ENCODE measurements at regions not wholly inside any gene's neighbourhood (a gene's known extent, or its start where the extent isn't known, plus 50 kb on each side); places are given as distances from the start of the nearest gene placed in this dataset.

GRCh38 chr5:152869971-152870370 lies 464.9 kb upstream of the NMUR2 start:
- TF ChIP-seq CTCF (tag by site-specific recombination; IDR thresholded peaks at IDR 0.05) (no peak), PBX3 (CRISPR knock-in tag; IDR thresholded peaks at IDR 0.05) (no peak), ZNF660 (tag by site-specific recombination; IDR thresholded peaks at IDR 0.05) (no peak), ZBTB7A (tag by site-specific recombination; IDR thresholded peaks at IDR 0.05; ENCODE audit: low read depth) (no peak), ZNF202 (tag by site-specific recombination; IDR thresholded peaks at IDR 0.05; ENCODE audit: borderline replicate concordance) (no peak), ZNF76 (tag by site-specific recombination; IDR thresholded peaks at IDR 0.05; ENCODE audit: borderline replicate concordance, low read depth) (no peak), ZNF341 (tag by site-specific recombination; IDR thresholded peaks at IDR 0.05; ENCODE audit: low read depth) (no peak), YY1 (tag by site-specific recombination; IDR thresholded peaks at IDR 0.05) (no peak)
